B cell (primary cell): ENCODE measurements at regions not wholly inside any gene's neighbourhood (a gene's known extent, or its start where the extent isn't known, plus 50 kb on each side); places are given as distances from the start of the nearest gene placed in this dataset.

Experiments
- ATAC-seq: fragments of 200-7000 bp; cut with Tn5 transposase; one replicate; pipeline ENCODE4 v1.10.0; 2021; ENCODE audit warnings: low read depth, mild to moderate bottlenecking, moderate number of reproducible peaks, moderate library complexity
- CTCF ChIA-PET: fragments of 350-600 bp; sonication (Branson Sonifier 250); formaldehyde crosslinking; loops from one replicate; lab custom pipeline; 2021; ENCODE audit warnings: antibody characterized with exemption, inconsistent platforms; lab: Charles Lee
- POLR2A ChIA-PET: fragments of 350-600 bp; sonication (Branson Sonifier 250); formaldehyde crosslinking; loops from one replicate; lab custom pipeline; 2021; ENCODE audit warnings: antibody characterized with exemption; lab: Charles Lee
- DNase-seq: peaks from one replicate; pipeline ENCODE4 v3.0.0; 2013
- H2AFZ ChIP-seq: 2 replicates; pipeline ENCODE4 v1.6.1; 2012; ENCODE audit warnings: mild to moderate bottlenecking, low read depth, low read length; ENCODE audit not compliant: insufficient read depth, poor library complexity, severe bottlenecking
- H3K27ac ChIP-seq, 2 donors: 1 replicate in 1 of 2; 2 replicates in 1 of 2; pipeline ENCODE4 v1.5.1; 2012 to 2013; ENCODE audit warnings: low read length in 2 of 2, mild to moderate bottlenecking in 2 of 2, moderate library complexity in 1 of 2
- H3K27me3 ChIP-seq, 4 experiments: fragments of 200-600 bp in 1 of 4; sonication (generic) in 1 of 4; replicated peaks in 1 of 4; 1 replicate in 2 of 4; 2 replicates in 2 of 4; pipeline versions ENCODE4 v1.6.1 to v1.7.0; 2013 to 2016; ENCODE audit warnings: low read length in 3 of 4, mild to moderate bottlenecking in 2 of 4, mixed read lengths in 1 of 4, moderate library complexity in 1 of 4; ENCODE audit not compliant: insufficient read depth in 4 of 4, control insufficient read depth in 3 of 4; ENCODE audit errors: control extremely low read depth in 1 of 4
- H3K36me3 ChIP-seq, 2 experiments: replicated peaks in 1 of 2; 1 replicate in 1 of 2; 2 replicates in 1 of 2; pipeline versions ENCODE4 v1.6.1 to v1.7.1; 2013; ENCODE audit warnings: low read length in 1 of 2; ENCODE audit not compliant: insufficient read depth in 2 of 2, control insufficient read depth in 1 of 2; ENCODE audit errors: control extremely low read depth in 1 of 2, extremely low read depth in 1 of 2
- H3K4me1 ChIP-seq, 2 donors: fragments of 200-600 bp in 1 of 2; sonication (generic) in 1 of 2; 1 replicate in 1 of 2; 2 replicates in 1 of 2; pipeline versions ENCODE4 v1.5.1 to v1.6.1; 2013 to 2017; ENCODE audit warnings: low read length in 2 of 2; ENCODE audit not compliant: control insufficient read depth in 2 of 2, insufficient read depth in 2 of 2
- H3K4me2 ChIP-seq: replicated peaks from 2 replicates; pipeline ENCODE3; 2012; ENCODE audit warnings: mild to moderate bottlenecking, low read depth, low read length; ENCODE audit not compliant: poor library complexity, severe bottlenecking
- H3K4me3 ChIP-seq, 5 experiments: fragments of 200-600 bp in 1 of 5; sonication (generic) in 1 of 5; 1 replicate in 3 of 5; 2 replicates in 2 of 5; pipeline versions ENCODE4 v1.5.1 to v1.7.0; 2011 to 2016; ENCODE audit warnings: low read length in 4 of 5, mild to moderate bottlenecking in 4 of 5, low read depth in 2 of 5, control low read depth in 1 of 5, moderate library complexity in 1 of 5; ENCODE audit not compliant: insufficient read depth in 1 of 5; ENCODE audit errors: control extremely low read depth in 1 of 5, extremely low read depth in 1 of 5
- H3K79me2 ChIP-seq: fragments of 200-600 bp; sonication (generic); one replicate; pipeline ENCODE4 v1.6.0; 2016; ENCODE audit warnings: low read length; ENCODE audit not compliant: control insufficient read depth, insufficient read depth
- H3K9ac ChIP-seq: fragments of 200-600 bp; sonication (generic); 2 replicates; pipeline ENCODE4 v1.6.1; 2017; ENCODE audit warnings: mild to moderate bottlenecking, low read length, moderate library complexity
- H3K9me3 ChIP-seq, 3 donors: one replicate each; pipeline versions ENCODE4 v1.6.1 to v1.7.1; 2013; ENCODE audit warnings: low read length in 2 of 3; ENCODE audit not compliant: control insufficient read depth in 2 of 3, insufficient read depth in 1 of 3; ENCODE audit errors: control extremely low read depth in 1 of 3
- H4K20me1 ChIP-seq: 2 replicates; pipeline ENCODE4 v1.6.0; 2012; ENCODE audit warnings: mild to moderate bottlenecking, low read length; ENCODE audit not compliant: insufficient read depth, control insufficient read depth, poor library complexity, severe bottlenecking
- H3K27ac Mint-ChIP-seq: one replicate; pipeline ENCODE4 v1.8.0; 2021; ENCODE audit warnings: mixed read lengths
- H3K27me3 Mint-ChIP-seq: one replicate; pipeline ENCODE4 v1.8.0; 2021; ENCODE audit warnings: mixed read lengths
- H3K4me1 Mint-ChIP-seq: one replicate; pipeline ENCODE4 v1.8.0; 2021; ENCODE audit warnings: mixed read lengths
- H3K4me3 Mint-ChIP-seq: one replicate; pipeline ENCODE4 v1.8.0; 2021; ENCODE audit warnings: mixed read lengths
- H3K9me3 Mint-ChIP-seq: one replicate; pipeline ENCODE4 v1.8.0; 2022; ENCODE audit warnings: mixed read lengths; ENCODE audit not compliant: insufficient read depth
- EZH2 ChIP-seq: IDR thresholded peaks from 2 replicates; pipeline ENCODE4 v1.6.1; 2012; ENCODE audit warnings: borderline replicate concordance, low read depth, mild to moderate bottlenecking, moderate library complexity, low read length; ENCODE audit not compliant: insufficient read depth, poor library complexity, severe bottlenecking
- WGBS: methylation state at CpG from one replicate; pipeline ENCODE4 v1.1.5; 2013; ENCODE audit warnings: missing lambda C conversion rate; ENCODE audit not compliant: insufficient coverage; 5-methylcytosine and 5-hydroxymethylcytosine counted together
- intact Hi-C: fragments of 100-400 bp; cut with micrococcal nuclease; formaldehyde crosslinking; loops from one replicate; pipeline ENCODE4 v1.10.0; 2022
- TF ChIP-seq, protein P1 (sequence below): fragments of 200-600 bp; IDR thresholded peaks from one replicate; pipeline ENCODE4 v1.8.0; 2022; ENCODE audit warnings: antibody characterized with exemption, mild to moderate bottlenecking

DNA sequence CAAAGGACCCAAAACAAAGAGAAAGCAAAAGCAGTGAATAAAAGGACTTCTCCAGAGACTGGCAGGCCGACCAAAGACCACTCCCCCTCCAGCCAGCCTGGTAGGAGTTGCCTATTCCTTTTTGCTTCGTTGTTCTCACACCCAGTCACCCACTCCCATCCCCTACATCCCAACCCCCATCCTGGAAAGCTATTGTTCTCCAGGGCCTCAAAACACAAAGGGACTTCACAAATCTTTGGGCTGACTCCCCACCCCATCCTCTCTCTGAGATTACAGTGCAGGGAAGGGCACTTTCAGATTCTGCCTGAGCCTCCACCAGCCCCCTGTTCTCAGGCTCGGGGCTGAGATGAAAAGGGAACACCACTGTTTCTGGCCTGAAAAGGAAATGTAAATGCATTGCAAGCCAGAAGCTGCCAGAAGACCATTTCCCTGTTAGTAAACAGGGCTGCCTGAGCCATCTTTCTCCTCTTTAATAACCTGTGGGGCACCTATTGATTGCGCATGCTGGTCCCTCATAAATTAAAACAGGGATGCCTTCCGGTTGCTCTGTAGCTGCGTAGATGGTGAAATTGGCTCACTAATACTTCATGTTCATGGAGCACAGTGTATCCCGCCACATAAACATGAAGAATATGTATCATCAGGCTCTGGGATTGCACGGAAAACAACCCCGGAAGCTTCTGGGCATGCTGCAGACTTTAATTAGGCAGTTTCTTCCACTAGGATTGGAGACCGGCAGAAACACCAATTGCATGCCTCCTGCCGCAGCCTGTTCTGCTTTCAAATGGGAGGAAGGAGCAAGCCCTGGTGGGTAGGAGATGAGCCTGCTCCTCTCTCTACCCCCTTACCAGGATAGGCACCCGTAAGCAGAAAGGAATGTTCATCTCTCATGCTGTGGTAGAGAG lies 130.3 kb upstream of the FUT8 start:
- Histone ChIP-seq H3K9me3 (peaks cover 0 to 6% (median 0%) of the 10 kb centered on the region in 3 donors), H3K4me3 (peak overlapping the region in 4 of 5 experiments; percentile 1 to 54 (median 38)), H4K20me1 (no peaks in the 10 kb centered on the region), H3K79me2 (peaks cover 44% of the 10 kb centered on the region), H3K27ac (peak overlapping the region; percentile 60 to 83), H3K9ac (peak overlapping the region; percentile 62), H3K4me1 (peaks cover 47 to 48% of the 10 kb centered on the region in 2 donors), H3K27me3 (no peaks in the 10 kb centered on the region), H3K36me3 (no peaks in the 10 kb centered on the region), H3K4me2 (peak overlapping the region; percentile 84), H2AFZ (peak overlapping the region; percentile 80)
- DNase-seq (peak; percentile 47), ATAC-seq (peak; percentile 11)
- no peak for TF ChIP-seq EZH2
- TF ChIP-seq, protein P1, sequence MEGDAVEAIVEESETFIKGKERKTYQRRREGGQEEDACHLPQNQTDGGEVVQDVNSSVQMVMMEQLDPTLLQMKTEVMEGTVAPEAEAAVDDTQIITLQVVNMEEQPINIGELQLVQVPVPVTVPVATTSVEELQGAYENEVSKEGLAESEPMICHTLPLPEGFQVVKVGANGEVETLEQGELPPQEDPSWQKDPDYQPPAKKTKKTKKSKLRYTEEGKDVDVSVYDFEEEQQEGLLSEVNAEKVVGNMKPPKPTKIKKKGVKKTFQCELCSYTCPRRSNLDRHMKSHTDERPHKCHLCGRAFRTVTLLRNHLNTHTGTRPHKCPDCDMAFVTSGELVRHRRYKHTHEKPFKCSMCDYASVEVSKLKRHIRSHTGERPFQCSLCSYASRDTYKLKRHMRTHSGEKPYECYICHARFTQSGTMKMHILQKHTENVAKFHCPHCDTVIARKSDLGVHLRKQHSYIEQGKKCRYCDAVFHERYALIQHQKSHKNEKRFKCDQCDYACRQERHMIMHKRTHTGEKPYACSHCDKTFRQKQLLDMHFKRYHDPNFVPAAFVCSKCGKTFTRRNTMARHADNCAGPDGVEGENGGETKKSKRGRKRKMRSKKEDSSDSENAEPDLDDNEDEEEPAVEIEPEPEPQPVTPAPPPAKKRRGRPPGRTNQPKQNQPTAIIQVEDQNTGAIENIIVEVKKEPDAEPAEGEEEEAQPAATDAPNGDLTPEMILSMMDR, result no peak
- CTCF ChIA-PET, result interaction anchor here (1.0 to 8.9 kb wide), 11 partner anchors 9 to 542 kb away, joined by 3 to 75 read pairs (median 5); partner anchors contain the start of gene FUT8
- H3K9me3 Mint-ChIP-seq, result no peaks in the 10 kb centered on the region
- H3K4me3 Mint-ChIP-seq, result peak overlapping the region; percentile 85
- 52% methylated on average over 9 of the region's 12 CpGs for WGBS
- peaks cover 58% of the 10 kb centered on the region for H3K4me1 Mint-ChIP-seq
- H3K27ac Mint-ChIP-seq, result peak overlapping the region; percentile 91
- no peaks in the 10 kb centered on the region for H3K27me3 Mint-ChIP-seq
- intact Hi-C loops, result no loop called here
- POLR2A ChIA-PET, result interaction anchor here (0.9 to 2.0 kb wide), 4 partner anchors 36 to 129 kb away, joined by 3 to 11 read pairs (median 4); no protein-coding TSS in a partner anchor
